Activated B cell treated with CpG ODN at 0.5 μM for 24 hours (primary cell): ENCODE measurements at regions not wholly inside any gene's neighbourhood (a gene's known extent, or its start where the extent isn't known, plus 50 kb on each side); places are given as distances from the start of the nearest gene placed in this dataset.

Experiments
- ATAC-seq: fragments of 200-7000 bp; cut with Tn5 transposase; one replicate; pipeline ENCODE4 v1.10.0; 2021; ENCODE audit warnings: low read depth, mild to moderate bottlenecking, moderate library complexity
- CTCF ChIA-PET: fragments of 350-600 bp; sonication (Branson Sonifier 250); formaldehyde crosslinking; loops from one replicate; lab custom pipeline; 2021; ENCODE audit warnings: antibody characterized with exemption; lab: Charles Lee
- POLR2A ChIA-PET: fragments of 350-600 bp; sonication (Branson Sonifier 250); formaldehyde crosslinking; loops from one replicate; lab custom pipeline; 2021; ENCODE audit warnings: antibody characterized with exemption; lab: Charles Lee
- DNase-seq: peaks from one replicate; pipeline ENCODE4 v3.0.0; 2022
- H3K27ac Mint-ChIP-seq: one replicate; pipeline ENCODE4 v1.8.0; 2020; ENCODE audit warnings: mixed read lengths
- H3K27me3 Mint-ChIP-seq: one replicate; pipeline ENCODE4 v1.8.0; 2021; ENCODE audit warnings: mixed read lengths
- H3K36me3 Mint-ChIP-seq: one replicate; pipeline ENCODE4 v1.8.0; 2021; ENCODE audit warnings: low read depth, mixed read lengths
- H3K4me1 Mint-ChIP-seq: one replicate; pipeline ENCODE4 v1.8.0; 2021; ENCODE audit warnings: mixed read lengths
- H3K4me3 Mint-ChIP-seq: one replicate; pipeline ENCODE4 v1.8.0; 2020; ENCODE audit warnings: mild to moderate bottlenecking, mixed read lengths
- H3K9me3 Mint-ChIP-seq: one replicate; pipeline ENCODE4 v1.8.0; 2020; ENCODE audit warnings: mixed read lengths
- CTCF ChIP-seq: fragments of 200-600 bp; IDR thresholded peaks from one replicate; pipeline ENCODE4 v1.8.0; 2022; ENCODE audit warnings: antibody characterized with exemption, mild to moderate bottlenecking
- intact Hi-C: fragments of 100-400 bp; cut with micrococcal nuclease; formaldehyde crosslinking; loops from one replicate; pipeline ENCODE4 v1.15.1; 2024

DNA sequence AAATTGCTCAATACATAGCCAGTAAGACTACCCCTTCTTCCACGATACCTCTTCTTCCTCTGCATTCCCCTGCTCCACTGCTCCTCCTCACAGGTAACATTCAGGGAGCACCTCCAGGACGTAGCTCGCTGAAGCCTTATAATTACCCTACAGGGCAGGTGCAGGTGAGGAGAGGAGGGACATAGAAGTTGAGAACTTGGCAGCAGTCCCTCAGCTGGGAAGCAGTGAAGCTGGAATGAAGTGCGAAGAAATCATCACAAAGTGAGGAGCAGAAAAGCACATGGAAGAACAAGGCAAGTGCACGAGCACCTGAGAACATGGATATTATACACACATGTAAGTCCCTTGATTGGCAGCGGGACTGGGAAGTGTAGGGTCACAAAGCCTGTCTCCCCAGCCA is 118.2 kb downstream of the HSD17B3 start:
- Mint-ChIP-seq H3K36me3 (no peaks in the 10 kb centered on the region), H3K4me3 (no peak overlapping the region), H3K9me3 (peaks cover 4% of the 10 kb centered on the region), H3K27ac (no peak overlapping the region), H3K4me1 (no peaks in the 10 kb centered on the region), H3K27me3 (peaks cover 25% of the 10 kb centered on the region)
- CTCF ChIA-PET: no interaction called here
- POLR2A ChIA-PET: no interaction called here
- DNase-seq (no peak), ATAC-seq (no peak)
- intact Hi-C loops: no loop called here
- TF ChIP-seq CTCF: no peak

DNA sequence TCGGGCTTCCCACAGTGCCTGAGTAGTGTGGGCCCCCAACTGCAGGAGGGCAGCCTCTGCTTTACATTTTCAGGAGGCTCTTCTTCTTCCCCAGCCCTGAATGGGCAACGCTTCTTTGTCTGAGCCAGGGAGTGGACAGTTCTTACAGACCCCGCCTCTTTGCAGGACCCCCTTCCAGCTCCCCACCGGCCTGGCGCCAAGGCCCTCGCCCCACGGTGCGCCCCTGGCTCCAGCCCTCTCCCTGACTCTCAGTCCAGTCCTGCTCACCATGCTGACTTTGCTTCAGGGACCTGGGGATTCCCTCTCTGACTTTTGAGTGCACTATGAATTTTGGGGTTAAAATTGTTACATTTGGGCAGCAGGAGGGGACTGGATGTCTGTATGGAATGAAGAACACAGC is 123.8 kb downstream of the HSD17B3 start:
- intact Hi-C loops: no loop called here
- no peaks in the 10 kb centered on the region for H3K36me3 Mint-ChIP-seq
- no peak for ATAC-seq
- H3K4me3 Mint-ChIP-seq: no peak overlapping the region
- no peak overlapping the region for H3K27ac Mint-ChIP-seq
- ChIA-PET CTCF (no interaction called here), POLR2A (no interaction called here)
- no peaks in the 10 kb centered on the region for H3K4me1 Mint-ChIP-seq
- no peak for TF ChIP-seq CTCF
- peaks cover 28% of the 10 kb centered on the region for H3K27me3 Mint-ChIP-seq
- no peak for DNase-seq
- no peaks in the 10 kb centered on the region for H3K9me3 Mint-ChIP-seq

DNA sequence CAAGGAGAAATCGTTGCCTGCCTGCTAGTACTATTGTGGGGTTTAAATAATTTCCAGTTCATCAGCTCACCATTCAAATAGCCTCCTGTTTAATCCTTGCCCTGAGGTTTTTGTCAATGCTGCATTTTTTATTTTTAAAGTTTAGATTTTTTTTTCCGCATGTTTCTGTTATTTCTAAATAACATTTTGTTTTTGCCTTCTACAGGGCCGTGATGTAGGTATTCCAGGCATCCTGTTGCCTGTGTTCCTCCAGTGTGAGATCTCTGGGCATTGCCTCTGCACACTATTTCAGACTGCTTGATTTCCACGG is 124.3 kb downstream of the HSD17B3 start:
- no peak for ATAC-seq
- Mint-ChIP-seq H3K27ac (no peak overlapping the region), H3K27me3 (peaks cover 27% of the 10 kb centered on the region), H3K9me3 (no peaks in the 10 kb centered on the region), H3K4me3 (no peak overlapping the region), H3K36me3 (no peaks in the 10 kb centered on the region), H3K4me1 (no peaks in the 10 kb centered on the region)
- CTCF ChIA-PET: no interaction called here
- no peak for TF ChIP-seq CTCF
- DNase-seq: no peak
- intact Hi-C loops: no loop called here
- POLR2A ChIA-PET: no interaction called here

GRCh38 chr9:96177005-96177718 is 124.8 kb downstream of the HSD17B3 start:
- Mint-ChIP-seq H3K27ac (no peak overlapping the region), H3K9me3 (no peaks in the 10 kb centered on the region), H3K4me1 (no peaks in the 10 kb centered on the region), H3K27me3 (peaks cover 22% of the 10 kb centered on the region), H3K36me3 (no peaks in the 10 kb centered on the region), H3K4me3 (no peak overlapping the region)
- ChIA-PET POLR2A (no interaction called here), CTCF (no interaction called here)
- ATAC-seq (no peak), DNase-seq (no peak)
- no peak for TF ChIP-seq CTCF
- intact Hi-C loops: no loop called here

- intact Hi-C loops: no loop called here
- no peaks in the 10 kb centered on the region for H3K4me1 Mint-ChIP-seq
- H3K9me3 Mint-ChIP-seq: no peaks in the 10 kb centered on the region
- ChIA-PET CTCF (no interaction called here), POLR2A (no interaction called here)
- no peak overlapping the region for H3K27ac Mint-ChIP-seq
- no peak for ATAC-seq
- peaks cover 16% of the 10 kb centered on the region for H3K27me3 Mint-ChIP-seq
- no peaks in the 10 kb centered on the region for H3K36me3 Mint-ChIP-seq
- no peak for TF ChIP-seq CTCF
- H3K4me3 Mint-ChIP-seq: no peak overlapping the region
- DNase-seq: no peak
These were observed 126.2 kb downstream of the HSD17B3 start for GRCh38 chr9:96175796-96176195.
